Prostate gland (tissue), 2 donors: ENCODE measurements at regions not wholly inside any gene's neighbourhood (a gene's known extent, or its start where the extent isn't known, plus 50 kb on each side); places are given as distances from the start of the nearest gene placed in this dataset.

Source experiments
- CTCF ChIP-seq, 4 experiments: fragments of 200-600 bp in 2 of 4; fragments of 450-650 bp in 2 of 4; sonication (generic) in 2 of 4; IDR thresholded peaks; 1 replicate in 3 of 4; 2 replicates in 1 of 4; pipeline ENCODE4 v1.5.1; 2016 to 2019; ENCODE audit warnings: antibody characterized with exemption in 4 of 4, mild to moderate bottlenecking in 2 of 4, moderate library complexity in 2 of 4
- POLR2A ChIP-seq: fragments of 450-650 bp; IDR thresholded peaks from one replicate; pipeline ENCODE4 v1.6.1; 2016; ENCODE audit warnings: antibody characterized with exemption, mild to moderate bottlenecking
- POLR2AphosphoS5 ChIP-seq: sonication (generic); formaldehyde crosslinking; IDR thresholded peaks from one replicate; pipeline ENCODE4 v1.6.1; 2017; ENCODE audit warnings: antibody characterized with exemption

DNA sequence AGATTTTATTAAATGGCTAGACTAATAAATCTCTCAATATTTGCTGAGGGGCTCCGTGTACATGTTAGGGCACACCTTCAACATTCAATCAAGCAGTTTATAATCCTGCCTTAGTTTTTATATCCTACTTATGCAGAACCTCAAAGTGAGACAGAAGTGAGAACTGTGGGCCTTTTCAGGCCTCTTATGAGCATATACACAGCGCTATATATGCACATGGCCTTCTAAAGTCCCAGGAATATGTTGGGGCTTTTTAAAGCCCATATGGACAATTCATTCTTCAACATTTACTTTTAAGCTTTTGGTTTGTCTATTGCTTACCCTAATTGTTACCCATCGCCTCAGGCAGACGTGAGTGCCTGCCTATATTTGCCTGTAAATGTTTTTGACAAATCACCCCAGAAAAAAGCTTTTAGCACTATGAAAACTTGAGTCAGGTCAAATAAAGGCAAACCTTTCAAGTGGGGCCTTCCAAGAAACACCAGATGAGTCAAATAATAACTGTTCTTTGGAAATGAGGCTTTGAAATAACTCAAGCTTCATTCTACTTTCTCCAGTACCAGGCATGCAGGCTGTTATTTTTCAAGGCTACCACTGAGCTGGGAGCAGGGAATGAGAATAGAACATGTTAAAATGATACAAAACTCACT, 58.2 kb downstream of the ESM1 start:
- TF ChIP-seq CTCF (IDR thresholded peaks at IDR 0.05) (no peak), POLR2A (no peak), POLR2AphosphoS5 (no peak)
